Hepatocyte (in vitro differentiated cells): ENCODE measurements at regions not wholly inside any gene's neighbourhood (a gene's known extent, or its start where the extent isn't known, plus 50 kb on each side); places are given as distances from the start of the nearest gene placed in this dataset.

ENCODE experiments used
- CTCF ChIP-seq: fragments of 200-600 bp; sonication (generic); IDR thresholded peaks from 2 replicates; pipeline ENCODE4 v1.5.1; 2016; ENCODE audit warnings: antibody characterized with exemption, mild to moderate bottlenecking; ENCODE audit not compliant: poor library complexity
- EZH2 ChIP-seq: fragments of 200-600 bp; sonication (generic); IDR thresholded peaks from 2 replicates; pipeline ENCODE4 v1.6.1; 2016; ENCODE audit warnings: antibody characterized with exemption, mild to moderate bottlenecking, borderline replicate concordance

GRCh38 chr4:89365776-89366175, 58.2 kb upstream of the GPRIN3 start:
- no peak for TF ChIP-seq EZH2
- TF ChIP-seq CTCF, result no peak
